Panc1 (cell line): ENCODE measurements at regions not wholly inside any gene's neighbourhood (a gene's known extent, or its start where the extent isn't known, plus 50 kb on each side); places are given as distances from the start of the nearest gene placed in this dataset.
"Not testable (repeated sequence)": the region's sequence is repeated elsewhere in the genome, so short reads cannot be mapped to it uniquely, and the experiment has no call there.

Experiments
- ATAC-seq: fragments of 200-7000 bp; cut with Tn5 transposase; 2 replicates; pipeline ENCODE4 v1.9.1; 2020; ENCODE audit warnings: mild to moderate bottlenecking, moderate library complexity
- BruUV-seq: library from RNA; stranded (reverse); fragments of 400-500 nt; replicated peaks from 2 replicates; lab custom pipeline; 2021; lab: Mats Ljungman, UMichigan
- CTCF ChIA-PET: fragments of 300-600 bp; sonication (Branson Sonifier 250); formaldehyde crosslinking; loops from one replicate; lab custom pipeline; 2022; ENCODE audit warnings: antibody characterized with exemption; lab: Charles Lee
- POLR2A ChIA-PET: fragments of 300-600 bp; sonication (Branson Sonifier 250); formaldehyde crosslinking; loops from one replicate; lab custom pipeline; 2022; ENCODE audit warnings: antibody characterized with exemption; lab: Charles Lee
- DNase-seq: peaks from one replicate; pipeline ENCODE4 v3.0.0-alpha.2; 2010; ENCODE audit warnings: low read depth, low spot score
- H3K27ac ChIP-seq: 2 replicates; pipeline ENCODE4 v1.5.1; 2011; ENCODE audit warnings: mild to moderate bottlenecking, low read length, inconsistent platforms
- H3K27me3 ChIP-seq: fragments of 200-500 bp; sonication (Bioruptor generic); 2 replicates; pipeline ENCODE4 v1.6.0; 2014; ENCODE audit warnings: low read length, inconsistent platforms; ENCODE audit not compliant: control insufficient read depth, insufficient read depth
- H3K36me3 ChIP-seq: fragments of 200-500 bp; sonication (Bioruptor generic); 2 replicates; pipeline ENCODE4 v1.5.1; 2014; ENCODE audit warnings: inconsistent platforms, mild to moderate bottlenecking, low read length, moderate library complexity; ENCODE audit not compliant: control insufficient read depth, insufficient read depth
- H3K4me1 ChIP-seq: 2 replicates; pipeline ENCODE4 v1.5.1; 2011; ENCODE audit warnings: inconsistent platforms, mild to moderate bottlenecking, low read length, moderate library complexity; ENCODE audit not compliant: control insufficient read depth, insufficient read depth
- H3K4me3 ChIP-seq, 2 experiments: 2 replicates each; pipeline ENCODE4 v1.5.1; 2011 to 2012; ENCODE audit warnings: low read depth in 2 of 2, low read length in 2 of 2, mild to moderate bottlenecking in 2 of 2, inconsistent platforms in 1 of 2, moderate library complexity in 1 of 2
- H3K9me3 ChIP-seq: fragments of 200-500 bp; sonication (Bioruptor generic); 2 replicates; pipeline ENCODE4 v1.5.1; 2014; ENCODE audit warnings: low read depth, mild to moderate bottlenecking, inconsistent platforms, low read length, moderate library complexity; ENCODE audit not compliant: control insufficient read depth, insufficient read depth
- POLR2AphosphoS5 ChIP-seq: IDR thresholded peaks from 2 replicates; pipeline ENCODE4 v1.6.1; 2012; ENCODE audit warnings: mild to moderate bottlenecking, low read depth, low read length, moderate library complexity
- REST ChIP-seq, 2 experiments: IDR thresholded peaks; 2 replicates each; pipeline ENCODE4 v1.6.1; 2011 to 2012; ENCODE audit warnings: low read depth in 2 of 2, control low read depth in 1 of 2, low read length in 1 of 2, mild to moderate bottlenecking in 1 of 2, moderate library complexity in 1 of 2; ENCODE audit not compliant: insufficient read depth in 1 of 2
- SIN3A ChIP-seq: IDR thresholded peaks from 2 replicates; pipeline ENCODE4 v1.6.1; 2012; ENCODE audit warnings: low read depth, mild to moderate bottlenecking, low read length, moderate library complexity, borderline replicate concordance; ENCODE audit not compliant: insufficient read depth
- TCF7L2 ChIP-seq: IDR thresholded peaks from 2 replicates; pipeline ENCODE4 v1.6.1; 2011; ENCODE audit warnings: mild to moderate bottlenecking, low read depth, low read length, inconsistent platforms
- in situ Hi-C: cut with HindIII; loops from 2 replicates; pipeline ENCODE4 v1.10.0; 2016; ENCODE audit warnings: low sequenced_read_pairs, low pct_unique_long_range_greater_than_20kb
- intact Hi-C: fragments of 100-400 bp; cut with micrococcal nuclease; formaldehyde crosslinking; loops from one replicate; pipeline ENCODE4 v1.10.0; 2022; ENCODE audit not compliant: unreplicated experiment
- TF ChIP-seq, protein P1 (sequence below): fragments of 450-650 bp; IDR thresholded peaks from 2 replicates; pipeline ENCODE4 v1.5.1; 2017; ENCODE audit warnings: mild to moderate bottlenecking

GRCh38 chr5:53169933-53170332 is 60.4 kb upstream of the MOCS2 start:
- intact Hi-C loops = loop anchor here (2.0 to 5.0 kb wide), 2 partner anchors 257 to 1049 kb away; no protein-coding TSS in a partner anchor
- no peak overlapping the region for H3K27ac ChIP-seq
- no peak for ATAC-seq
- ChIA-PET POLR2A (no interaction called here), CTCF (no interaction called here)
- H3K36me3 ChIP-seq = no peaks in the 10 kb centered on the region
- no peaks in the 10 kb centered on the region for H3K9me3 ChIP-seq
- TF ChIP-seq SIN3A (no peak), TCF7L2 (no peak), REST (IDR thresholded peaks at IDR 0.05; ENCODE audit: insufficient read depth in 1 of 2, low read depth in 2 of 2, low read length in 1 of 2) (no peak), POLR2AphosphoS5 (no peak)
- TF ChIP-seq, protein P1, sequence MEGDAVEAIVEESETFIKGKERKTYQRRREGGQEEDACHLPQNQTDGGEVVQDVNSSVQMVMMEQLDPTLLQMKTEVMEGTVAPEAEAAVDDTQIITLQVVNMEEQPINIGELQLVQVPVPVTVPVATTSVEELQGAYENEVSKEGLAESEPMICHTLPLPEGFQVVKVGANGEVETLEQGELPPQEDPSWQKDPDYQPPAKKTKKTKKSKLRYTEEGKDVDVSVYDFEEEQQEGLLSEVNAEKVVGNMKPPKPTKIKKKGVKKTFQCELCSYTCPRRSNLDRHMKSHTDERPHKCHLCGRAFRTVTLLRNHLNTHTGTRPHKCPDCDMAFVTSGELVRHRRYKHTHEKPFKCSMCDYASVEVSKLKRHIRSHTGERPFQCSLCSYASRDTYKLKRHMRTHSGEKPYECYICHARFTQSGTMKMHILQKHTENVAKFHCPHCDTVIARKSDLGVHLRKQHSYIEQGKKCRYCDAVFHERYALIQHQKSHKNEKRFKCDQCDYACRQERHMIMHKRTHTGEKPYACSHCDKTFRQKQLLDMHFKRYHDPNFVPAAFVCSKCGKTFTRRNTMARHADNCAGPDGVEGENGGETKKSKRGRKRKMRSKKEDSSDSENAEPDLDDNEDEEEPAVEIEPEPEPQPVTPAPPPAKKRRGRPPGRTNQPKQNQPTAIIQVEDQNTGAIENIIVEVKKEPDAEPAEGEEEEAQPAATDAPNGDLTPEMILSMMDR = no peak
- H3K4me3 ChIP-seq = no peak overlapping the region
- BruUV-seq = no TSS peak
- H3K4me1 ChIP-seq = no peaks in the 10 kb centered on the region
- DNase-seq = no peak
- in situ Hi-C loops = no loop called here
- peaks cover 2% of the 10 kb centered on the region; the same call in 1 of the 2 replicates for H3K27me3 ChIP-seq

GRCh38 chr5:53170746-53171349 is 61.3 kb upstream of the MOCS2 start:
- H3K27me3 ChIP-seq = peaks cover 2% of the 10 kb centered on the region; the same call in 1 of the 2 replicates
- ChIA-PET CTCF (no interaction called here), POLR2A (no interaction called here)
- peak; percentile 78; the same call in 1 of the 2 replicates for ATAC-seq
- no peak for TF ChIP-seq REST (IDR thresholded peaks at IDR 0.05; ENCODE audit: insufficient read depth in 1 of 2, low read depth in 2 of 2, low read length in 1 of 2)
- TF ChIP-seq TCF7L2 = no peak
- no peak for TF ChIP-seq SIN3A
- TF ChIP-seq, protein P1 = peak; percentile 77
- no peak overlapping the region for H3K27ac ChIP-seq
- BruUV-seq = no TSS peak
- in situ Hi-C loops = no loop called here
- no peaks in the 10 kb centered on the region for H3K36me3 ChIP-seq
- no peaks in the 10 kb centered on the region for H3K9me3 ChIP-seq
- H3K4me1 ChIP-seq = no peaks in the 10 kb centered on the region
- intact Hi-C loops = loop anchor here (2.0 to 5.0 kb wide), 2 partner anchors 256 to 1048 kb away; no protein-coding TSS in a partner anchor
- DNase-seq = peak; percentile 12
- no peak overlapping the region for H3K4me3 ChIP-seq

GRCh38 chr5:53172073-53172472 is 62.5 kb upstream of the MOCS2 start:
- intact Hi-C loops = loop anchor here (5.0 kb wide), 1 partner anchor 255 kb away; no protein-coding TSS in a partner anchor
- in situ Hi-C loops, ATAC-seq, H3K36me3 ChIP-seq, H3K9me3 ChIP-seq, H3K4me3 ChIP-seq, H3K4me1 ChIP-seq, POLR2A ChIA-PET, H3K27ac ChIP-seq, H3K27me3 ChIP-seq, DNase-seq, BruUV-seq: not testable (repeated sequence)
- CTCF ChIA-PET = interaction anchor here (0.6 kb wide), 1 partner anchor 1254 kb away, joined by 5 read pairs; no protein-coding TSS in a partner anchor
